ENCODE measurements at regions not wholly inside any gene's neighbourhood (a gene's known extent, or its start where the extent isn't known, plus 50 kb on each side); places are given as distances from the start of the nearest gene placed in this dataset.
"Not testable (repeated sequence)": the region's sequence is repeated elsewhere in the genome, so short reads cannot be mapped to it uniquely, and the experiment has no call there.

DNA sequence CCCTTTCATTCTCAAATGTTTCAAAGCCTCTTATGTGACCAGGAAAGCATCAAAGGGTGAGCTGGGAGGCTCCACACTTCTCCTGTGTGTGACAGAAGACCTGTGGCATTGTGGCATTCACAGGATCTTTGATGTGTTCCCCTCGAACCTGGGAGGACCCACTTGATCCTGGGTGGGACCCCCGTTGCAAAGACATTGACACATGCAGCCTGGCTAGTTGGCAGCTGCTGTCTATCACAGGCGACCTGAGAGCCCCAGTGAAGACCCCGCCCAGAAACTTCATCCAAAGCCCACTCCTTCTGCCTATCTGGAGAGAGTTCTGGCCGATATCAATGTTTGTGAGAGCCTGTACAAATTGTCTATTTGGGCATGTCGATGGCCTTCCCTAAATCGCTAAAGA, 140.4 kb upstream of the ATP2B2 start:
- H3K9ac ChIP-seq (ENCODE audit: low read depth, low read length): no peak overlapping the region
- H3K4me1 ChIP-seq (ENCODE audit: control insufficient read depth, insufficient read depth, low read length): no peaks in the 10 kb centered on the region
- no peak overlapping the region for H3K27ac ChIP-seq (ENCODE audit: low read depth, low read length)
- H3K27me3 ChIP-seq (ENCODE audit: control insufficient read depth, insufficient read depth, low read length): no peaks in the 10 kb centered on the region
- no peaks in the 10 kb centered on the region for H3K9me3 ChIP-seq (ENCODE audit: control insufficient read depth, insufficient read depth, low read length)
- H3K4me3 ChIP-seq (ENCODE audit: low read depth, low read length): no peak overlapping the region
- H3K36me3 ChIP-seq (ENCODE audit: control insufficient read depth, insufficient read depth, low read length): no peaks in the 10 kb centered on the region

DNA sequence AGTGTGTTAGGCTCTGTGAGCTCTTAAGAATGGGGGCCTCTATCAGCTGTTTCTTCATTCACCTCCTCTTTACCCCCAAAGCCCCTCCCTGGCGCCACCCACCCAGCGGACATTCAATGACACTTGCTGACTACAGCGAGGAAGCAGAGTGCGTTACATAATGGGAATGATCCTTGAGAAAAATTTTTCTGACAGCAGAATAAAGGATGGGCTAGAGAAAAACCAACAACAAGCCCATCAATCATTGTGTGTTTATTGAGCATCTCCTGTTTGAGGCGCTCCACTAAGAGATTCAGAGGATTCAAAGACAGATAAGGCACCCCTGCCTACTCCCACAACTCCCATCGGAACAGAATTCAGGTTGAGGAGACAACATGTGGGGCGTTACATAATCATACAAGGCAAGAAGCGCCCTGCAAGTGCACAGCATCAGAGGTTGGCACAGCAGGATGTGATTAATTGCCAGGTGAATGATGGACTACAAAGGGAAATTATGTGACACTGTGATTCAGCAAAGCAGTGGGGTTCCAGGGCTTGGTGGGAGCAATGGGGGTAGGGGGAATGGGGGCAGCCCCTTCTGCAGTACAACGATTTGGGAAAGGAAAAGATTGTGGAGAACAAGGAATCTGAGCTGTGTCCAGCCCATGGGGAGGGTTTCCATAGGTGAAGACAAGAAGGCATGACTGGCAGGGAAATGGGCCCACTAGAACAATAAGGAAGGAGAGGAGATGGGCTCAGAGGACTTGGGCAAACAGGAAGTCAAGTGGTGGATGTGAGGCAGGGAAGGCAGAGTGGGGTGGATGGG, 141.3 kb upstream of the ATP2B2 start:
- Histone ChIP-seq H3K27me3 (ENCODE audit: control insufficient read depth, insufficient read depth, low read length) (no peaks in the 10 kb centered on the region), H3K4me3 (ENCODE audit: low read depth, low read length) (no peak overlapping the region), H3K9me3 (ENCODE audit: control insufficient read depth, insufficient read depth, low read length) (no peaks in the 10 kb centered on the region)

DNA sequence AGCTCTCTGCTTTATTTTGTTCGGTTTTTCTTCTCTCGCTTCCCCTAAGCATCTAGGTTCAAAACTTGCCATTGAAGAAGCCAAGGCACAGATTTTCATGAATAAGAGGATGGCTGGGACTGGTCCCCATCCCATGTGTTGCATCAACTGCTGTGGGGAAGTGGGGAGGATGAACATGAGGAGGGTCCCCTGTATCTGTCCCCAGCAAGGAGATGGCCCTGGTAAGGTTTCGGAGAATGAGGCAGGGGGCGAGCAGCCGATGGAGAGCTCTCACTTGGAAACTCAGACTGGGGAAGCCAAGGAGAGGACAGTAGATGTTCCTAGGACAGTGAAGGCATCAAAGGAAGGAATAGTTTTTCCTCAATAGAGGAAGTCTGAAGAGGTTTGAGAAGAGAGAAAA, 142.0 kb upstream of the ATP2B2 start:
- H3K27me3 ChIP-seq (ENCODE audit: control insufficient read depth, insufficient read depth, low read length): no peaks in the 10 kb centered on the region
- H3K4me3 ChIP-seq (ENCODE audit: low read depth, low read length): no peak overlapping the region

More for the DNA sequence above, 141.3 kb upstream of the ATP2B2 start:
- no peak overlapping the region for H3K27ac ChIP-seq (ENCODE audit: low read depth, low read length)
- H3K9ac ChIP-seq (ENCODE audit: low read depth, low read length): no peak overlapping the region
- no peaks in the 10 kb centered on the region for H3K36me3 ChIP-seq (ENCODE audit: control insufficient read depth, insufficient read depth, low read length)
- no peaks in the 10 kb centered on the region for H3K4me1 ChIP-seq (ENCODE audit: control insufficient read depth, insufficient read depth, low read length)

DNA sequence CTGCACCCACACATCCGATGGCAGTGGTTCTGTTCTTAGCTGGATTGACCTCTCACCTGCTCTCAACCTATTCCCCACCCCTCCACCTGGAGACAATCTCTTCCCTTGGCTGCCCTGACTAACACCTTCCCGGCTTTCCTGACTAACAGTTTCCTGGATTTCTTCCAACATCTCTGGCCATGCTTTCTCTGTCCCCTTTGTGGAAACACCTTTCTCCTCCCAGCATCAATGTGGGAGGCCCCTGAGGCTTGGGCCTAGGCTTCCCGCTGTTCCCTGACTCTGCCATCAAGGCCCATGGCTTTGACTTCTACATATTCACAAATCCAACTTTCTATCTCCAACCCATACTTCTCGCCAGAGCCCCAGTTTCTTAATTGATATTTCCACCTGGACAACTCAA, 142.8 kb upstream of the ATP2B2 start:
- Histone ChIP-seq H3K27ac (ENCODE audit: low read depth, low read length) (no peak overlapping the region), H3K4me3 (ENCODE audit: low read depth, low read length) (no peak overlapping the region), H3K36me3 (ENCODE audit: control insufficient read depth, insufficient read depth, low read length) (no peaks in the 10 kb centered on the region), H3K27me3 (ENCODE audit: control insufficient read depth, insufficient read depth, low read length) (no peaks in the 10 kb centered on the region), H3K9ac (ENCODE audit: low read depth, low read length) (no peak overlapping the region), H3K9me3 (ENCODE audit: control insufficient read depth, insufficient read depth, low read length) (no peaks in the 10 kb centered on the region), H3K4me1 (ENCODE audit: control insufficient read depth, insufficient read depth, low read length) (no peaks in the 10 kb centered on the region)

More for the DNA sequence above, 142.0 kb upstream of the ATP2B2 start:
- Histone ChIP-seq H3K9ac (ENCODE audit: low read depth, low read length) (no peak overlapping the region), H3K4me1 (ENCODE audit: control insufficient read depth, insufficient read depth, low read length) (no peaks in the 10 kb centered on the region), H3K9me3 (ENCODE audit: control insufficient read depth, insufficient read depth, low read length) (no peaks in the 10 kb centered on the region), H3K36me3 (ENCODE audit: control insufficient read depth, insufficient read depth, low read length) (no peaks in the 10 kb centered on the region), H3K27ac (ENCODE audit: low read depth, low read length) (no peak overlapping the region)

DNA sequence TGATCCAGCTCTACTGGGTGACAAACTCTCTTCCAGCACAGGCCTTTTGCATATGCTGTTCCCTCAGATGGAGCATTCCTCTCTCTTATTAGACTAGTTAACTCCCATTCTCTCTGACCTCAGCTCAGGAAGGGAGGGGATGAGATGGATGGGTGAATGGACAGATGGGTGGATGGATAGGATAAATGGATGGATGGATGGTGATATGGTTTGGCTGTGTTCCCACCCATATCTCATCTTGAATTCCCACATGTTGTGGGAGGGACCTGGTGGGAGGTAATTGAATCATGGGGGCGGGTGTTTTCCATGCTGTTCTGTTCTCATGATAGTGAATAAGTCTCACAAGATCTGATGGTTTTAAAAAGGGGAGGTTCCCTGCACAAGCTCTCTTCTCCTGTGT, 144.1 kb upstream of the ATP2B2 start:
- H3K9me3 ChIP-seq (ENCODE audit: control insufficient read depth, insufficient read depth, low read length); H3K27ac ChIP-seq (ENCODE audit: low read depth, low read length); H3K27me3 ChIP-seq (ENCODE audit: control insufficient read depth, insufficient read depth, low read length); H3K9ac ChIP-seq (ENCODE audit: low read depth, low read length); H3K4me1 ChIP-seq (ENCODE audit: control insufficient read depth, insufficient read depth, low read length); H3K36me3 ChIP-seq (ENCODE audit: control insufficient read depth, insufficient read depth, low read length); H3K4me3 ChIP-seq (ENCODE audit: low read depth, low read length): not testable (repeated sequence)

DNA sequence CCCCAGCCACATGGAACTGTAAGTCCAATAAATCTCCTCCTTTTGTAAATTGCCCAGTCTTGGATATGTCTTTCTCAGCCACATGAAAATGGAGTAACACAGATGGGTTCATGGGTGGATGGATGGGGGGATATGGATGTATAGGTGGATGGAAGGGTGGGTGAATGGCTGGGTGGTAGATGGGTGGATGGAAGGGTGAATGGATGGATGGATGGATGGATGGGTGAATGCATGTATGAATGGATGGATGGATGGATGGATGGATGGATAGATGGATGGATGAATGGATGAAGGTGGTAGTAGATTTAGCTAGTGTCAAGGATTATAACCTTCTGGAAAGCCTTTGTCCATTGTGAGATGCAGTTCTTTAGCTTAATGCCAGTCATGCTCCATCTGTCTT, 146.1 kb upstream of the ATP2B2 start:
- H3K4me3 ChIP-seq (ENCODE audit: low read depth, low read length): no peak overlapping the region
- H3K27me3 ChIP-seq (ENCODE audit: control insufficient read depth, insufficient read depth, low read length): no peaks in the 10 kb centered on the region
- no peaks in the 10 kb centered on the region for H3K9me3 ChIP-seq (ENCODE audit: control insufficient read depth, insufficient read depth, low read length)
- H3K4me1 ChIP-seq (ENCODE audit: control insufficient read depth, insufficient read depth, low read length): no peaks in the 10 kb centered on the region
- H3K9ac ChIP-seq (ENCODE audit: low read depth, low read length): no peak overlapping the region
- H3K36me3 ChIP-seq (ENCODE audit: control insufficient read depth, insufficient read depth, low read length): no peaks in the 10 kb centered on the region
- H3K27ac ChIP-seq (ENCODE audit: low read depth, low read length): no peak overlapping the region

DNA sequence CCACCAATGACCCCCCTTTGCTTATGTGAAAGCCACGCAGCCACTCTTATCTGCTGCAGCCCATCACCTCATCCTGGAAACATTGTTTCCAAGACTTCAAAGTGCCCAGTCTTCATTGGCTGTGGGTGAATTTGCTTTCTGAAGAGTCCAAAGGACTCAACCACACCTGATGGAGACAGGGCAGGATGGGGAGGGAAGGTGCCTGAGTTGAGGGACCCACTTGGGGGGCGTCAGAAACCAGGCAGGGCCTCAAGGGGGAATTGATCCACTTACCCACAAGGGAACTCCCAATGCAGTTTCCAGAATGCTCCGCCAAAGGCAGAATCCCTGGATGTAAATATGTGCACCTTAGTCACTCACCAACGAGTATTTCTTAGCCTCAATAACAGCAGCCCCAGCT, 147.9 kb upstream of the ATP2B2 start:
- Histone ChIP-seq H3K27ac (ENCODE audit: low read depth, low read length) (no peak overlapping the region), H3K4me1 (ENCODE audit: control insufficient read depth, insufficient read depth, low read length) (no peaks in the 10 kb centered on the region), H3K4me3 (ENCODE audit: low read depth, low read length) (no peak overlapping the region), H3K9me3 (ENCODE audit: control insufficient read depth, insufficient read depth, low read length) (no peaks in the 10 kb centered on the region), H3K36me3 (ENCODE audit: control insufficient read depth, insufficient read depth, low read length) (no peaks in the 10 kb centered on the region), H3K9ac (ENCODE audit: low read depth, low read length) (no peak overlapping the region), H3K27me3 (ENCODE audit: control insufficient read depth, insufficient read depth, low read length) (no peaks in the 10 kb centered on the region)

DNA sequence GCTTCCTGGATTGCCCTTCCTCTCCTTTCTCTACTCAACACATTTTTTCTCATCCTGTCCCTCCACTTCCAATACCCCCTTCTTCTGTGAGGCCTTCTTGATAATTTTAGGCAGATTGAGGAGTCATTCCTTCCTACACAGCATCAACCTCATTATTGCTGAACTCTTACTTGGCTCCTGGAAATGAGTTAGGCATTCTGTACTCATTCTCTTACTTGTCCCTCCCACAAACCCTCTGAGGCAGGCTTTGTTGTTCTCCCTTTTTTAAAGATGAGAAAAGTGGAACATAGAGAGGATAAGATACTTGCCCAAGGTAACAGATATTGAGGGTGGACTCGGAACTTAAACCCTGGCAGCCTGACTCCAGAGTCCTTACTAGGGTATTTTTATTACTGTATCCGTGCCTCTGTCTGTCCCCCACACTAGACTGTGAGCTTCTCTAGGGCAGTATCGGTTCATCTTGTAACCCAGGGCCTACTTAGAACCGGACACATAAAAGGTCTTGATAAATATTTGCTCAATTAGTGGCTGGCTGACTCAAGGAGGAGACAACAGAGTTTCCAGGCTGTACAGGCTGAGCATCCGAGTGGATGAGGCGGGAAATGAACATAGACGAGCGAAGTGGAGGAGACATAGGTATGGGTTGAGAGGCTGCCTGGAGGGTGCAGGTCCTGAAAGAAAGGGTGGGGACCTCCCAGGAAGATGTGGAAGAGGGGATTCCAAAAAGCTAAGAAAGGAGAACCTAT, 148.7 kb upstream of the ATP2B2 start:
- H3K4me1 ChIP-seq (ENCODE audit: control insufficient read depth, insufficient read depth, low read length): no peaks in the 10 kb centered on the region
- no peak overlapping the region for H3K9ac ChIP-seq (ENCODE audit: low read depth, low read length)
- no peaks in the 10 kb centered on the region for H3K9me3 ChIP-seq (ENCODE audit: control insufficient read depth, insufficient read depth, low read length)
- no peak overlapping the region for H3K27ac ChIP-seq (ENCODE audit: low read depth, low read length)
- H3K27me3 ChIP-seq (ENCODE audit: control insufficient read depth, insufficient read depth, low read length): no peaks in the 10 kb centered on the region
- no peak overlapping the region for H3K4me3 ChIP-seq (ENCODE audit: low read depth, low read length)
- no peaks in the 10 kb centered on the region for H3K36me3 ChIP-seq (ENCODE audit: control insufficient read depth, insufficient read depth, low read length)

DNA sequence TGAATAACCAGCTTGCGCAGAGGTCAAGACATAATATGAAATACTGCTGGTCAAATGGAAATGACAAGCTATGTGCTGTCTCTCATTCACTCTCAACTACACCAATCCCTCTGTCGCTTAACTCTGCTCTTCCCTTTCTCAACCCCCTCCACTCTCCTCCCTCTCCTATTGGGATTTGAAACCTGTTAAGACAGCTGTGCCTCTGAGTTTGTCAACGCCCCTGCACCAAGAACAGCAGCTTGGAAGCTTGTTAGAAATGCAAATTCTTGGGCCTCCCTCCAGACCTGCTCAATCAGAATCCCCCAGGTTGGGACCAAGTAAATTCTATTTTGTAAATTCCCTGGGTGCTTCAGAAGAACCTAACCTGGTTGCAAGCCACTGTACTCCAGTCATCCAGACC, 149.7 kb upstream of the ATP2B2 start:
- Histone ChIP-seq H3K36me3 (ENCODE audit: control insufficient read depth, insufficient read depth, low read length) (no peaks in the 10 kb centered on the region), H3K4me3 (ENCODE audit: low read depth, low read length) (no peak overlapping the region), H3K27ac (ENCODE audit: low read depth, low read length) (no peak overlapping the region), H3K4me1 (ENCODE audit: control insufficient read depth, insufficient read depth, low read length) (no peaks in the 10 kb centered on the region), H3K9ac (ENCODE audit: low read depth, low read length) (no peak overlapping the region), H3K27me3 (ENCODE audit: control insufficient read depth, insufficient read depth, low read length) (no peaks in the 10 kb centered on the region), H3K9me3 (ENCODE audit: control insufficient read depth, insufficient read depth, low read length) (no peaks in the 10 kb centered on the region)

DNA sequence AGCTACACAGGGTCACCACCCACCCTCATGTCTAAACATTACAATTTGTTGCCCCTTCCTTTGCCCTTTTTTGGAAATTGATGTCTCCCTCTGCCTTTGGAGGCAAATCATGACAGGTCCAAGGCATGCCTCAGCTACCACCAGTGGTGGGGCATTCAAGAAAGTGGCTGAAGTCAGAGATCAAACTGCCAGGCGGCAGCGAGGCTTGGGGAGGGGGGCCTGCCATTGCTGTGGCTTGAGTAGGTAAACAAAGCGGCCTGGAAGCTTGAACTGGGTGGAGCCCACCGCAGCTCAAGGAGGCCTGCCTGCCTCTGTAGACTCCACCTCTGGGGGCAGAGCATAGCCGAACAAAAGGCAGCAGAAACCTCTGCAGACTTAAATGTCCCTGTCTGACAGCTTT, 152.0 kb upstream of the ATP2B2 start:
- H3K4me1 ChIP-seq (ENCODE audit: control insufficient read depth, insufficient read depth, low read length); H3K4me3 ChIP-seq (ENCODE audit: low read depth, low read length); H3K27ac ChIP-seq (ENCODE audit: low read depth, low read length); H3K9me3 ChIP-seq (ENCODE audit: control insufficient read depth, insufficient read depth, low read length); H3K27me3 ChIP-seq (ENCODE audit: control insufficient read depth, insufficient read depth, low read length); H3K9ac ChIP-seq (ENCODE audit: low read depth, low read length); H3K36me3 ChIP-seq (ENCODE audit: control insufficient read depth, insufficient read depth, low read length): not testable (repeated sequence)

DNA sequence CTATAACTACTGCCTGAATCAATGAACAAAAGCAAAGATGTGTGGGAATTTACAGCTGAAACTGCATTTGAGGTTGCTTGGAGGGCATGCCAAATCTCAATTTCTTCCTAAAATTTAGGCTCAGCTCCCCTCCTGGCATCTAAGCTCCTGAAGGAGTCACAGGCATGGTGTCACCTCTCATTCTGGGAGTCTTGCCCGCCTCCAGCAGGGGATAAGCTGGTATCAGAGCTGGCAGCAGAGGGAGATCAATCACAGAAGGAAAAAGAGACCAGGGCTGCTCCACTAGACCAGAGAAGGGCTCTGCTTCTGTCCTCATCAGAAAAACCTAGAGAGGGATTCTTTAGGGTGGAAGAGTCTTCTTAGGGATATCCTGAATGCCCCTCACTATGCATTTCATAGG, 150.4 kb upstream of the SLC6A11 start:
- no peak overlapping the region for H3K9ac ChIP-seq (ENCODE audit: low read depth, low read length)
- H3K27me3 ChIP-seq (ENCODE audit: control insufficient read depth, insufficient read depth, low read length): no peaks in the 10 kb centered on the region
- H3K4me3 ChIP-seq (ENCODE audit: low read depth, low read length): no peak overlapping the region
- H3K4me1 ChIP-seq (ENCODE audit: control insufficient read depth, insufficient read depth, low read length): no peaks in the 10 kb centered on the region; the same call in 1 of the 2 replicates
- no peaks in the 10 kb centered on the region for H3K36me3 ChIP-seq (ENCODE audit: control insufficient read depth, insufficient read depth, low read length)
- no peaks in the 10 kb centered on the region for H3K9me3 ChIP-seq (ENCODE audit: control insufficient read depth, insufficient read depth, low read length)
- no peak overlapping the region for H3K27ac ChIP-seq (ENCODE audit: low read depth, low read length)

Measured in HUES48 (cell line).